Colonic mucosa (tissue), 4 donors: ENCODE measurements at regions not wholly inside any gene's neighbourhood (a gene's known extent, or its start where the extent isn't known, plus 50 kb on each side); places are given as distances from the start of the nearest gene placed in this dataset.

Source experiments
- DNase-seq: peaks from one replicate; pipeline ENCODE4 v3.0.0-alpha.2; 2020
- H3K27ac ChIP-seq: fragments of 200-600 bp; one replicate; pipeline ENCODE4 v1.8.0; 2021
- H3K27me3 ChIP-seq: fragments of 200-600 bp; one replicate; pipeline ENCODE4 v1.8.0; 2021
- H3K36me3 ChIP-seq: fragments of 200-600 bp; one replicate; pipeline ENCODE4 v1.8.0; 2021
- H3K4me1 ChIP-seq: fragments of 200-600 bp; one replicate; pipeline ENCODE4 v1.8.0; 2021; ENCODE audit warnings: mild to moderate bottlenecking
- H3K4me3 ChIP-seq: fragments of 200-600 bp; one replicate; pipeline ENCODE4 v1.8.0; 2021
- H3K9ac ChIP-seq, 2 donors: one replicate each; pipeline ENCODE4 v1.7.0; 2013; ENCODE audit warnings: control low read depth in 2 of 2, low read depth in 2 of 2, low read length in 2 of 2
- H3K9me3 ChIP-seq: fragments of 200-600 bp; one replicate; pipeline ENCODE4 v1.8.0; 2021
- intact Hi-C: fragments of 100-400 bp; cut with DNase I; formaldehyde crosslinking; loops from one replicate; pipeline ENCODE4 v1.14.1; 2022
- TF ChIP-seq, protein P1 (sequence below): fragments of 200-600 bp; IDR thresholded peaks from one replicate; pipeline ENCODE4 v1.8.0; 2022; ENCODE audit warnings: antibody characterized with exemption, mild to moderate bottlenecking
- donor health status: healthy.
- donor health status: DM: no; HTN: no; CAD: no.
- donor health status: DM: no; HTN: no; CAD: no.

- Histone ChIP-seq H3K27ac (no peak overlapping the region), H3K4me1 (no peaks in the 10 kb centered on the region), H3K36me3 (no peaks in the 10 kb centered on the region), H3K9ac (no peak overlapping the region), H3K9me3 (no peaks in the 10 kb centered on the region), H3K4me3 (no peak overlapping the region), H3K27me3 (no peaks in the 10 kb centered on the region)
- DNase-seq = no peak
- intact Hi-C loops = no loop called here
- TF ChIP-seq, protein P1, sequence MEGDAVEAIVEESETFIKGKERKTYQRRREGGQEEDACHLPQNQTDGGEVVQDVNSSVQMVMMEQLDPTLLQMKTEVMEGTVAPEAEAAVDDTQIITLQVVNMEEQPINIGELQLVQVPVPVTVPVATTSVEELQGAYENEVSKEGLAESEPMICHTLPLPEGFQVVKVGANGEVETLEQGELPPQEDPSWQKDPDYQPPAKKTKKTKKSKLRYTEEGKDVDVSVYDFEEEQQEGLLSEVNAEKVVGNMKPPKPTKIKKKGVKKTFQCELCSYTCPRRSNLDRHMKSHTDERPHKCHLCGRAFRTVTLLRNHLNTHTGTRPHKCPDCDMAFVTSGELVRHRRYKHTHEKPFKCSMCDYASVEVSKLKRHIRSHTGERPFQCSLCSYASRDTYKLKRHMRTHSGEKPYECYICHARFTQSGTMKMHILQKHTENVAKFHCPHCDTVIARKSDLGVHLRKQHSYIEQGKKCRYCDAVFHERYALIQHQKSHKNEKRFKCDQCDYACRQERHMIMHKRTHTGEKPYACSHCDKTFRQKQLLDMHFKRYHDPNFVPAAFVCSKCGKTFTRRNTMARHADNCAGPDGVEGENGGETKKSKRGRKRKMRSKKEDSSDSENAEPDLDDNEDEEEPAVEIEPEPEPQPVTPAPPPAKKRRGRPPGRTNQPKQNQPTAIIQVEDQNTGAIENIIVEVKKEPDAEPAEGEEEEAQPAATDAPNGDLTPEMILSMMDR = no peak
Measured at GRCh38 chr2:122414902-122415301, 659.5 kb downstream of the TSN start.

- intact Hi-C loops = no loop called here
- no peak overlapping the region for H3K9ac ChIP-seq
- no peaks in the 10 kb centered on the region for H3K27me3 ChIP-seq
- no peak overlapping the region for H3K4me3 ChIP-seq
- no peak for DNase-seq
- H3K9me3 ChIP-seq = no peaks in the 10 kb centered on the region
- no peak overlapping the region for H3K27ac ChIP-seq
- TF ChIP-seq, protein P1 = no peak
- no peaks in the 10 kb centered on the region for H3K36me3 ChIP-seq
- H3K4me1 ChIP-seq = no peaks in the 10 kb centered on the region
Measured at GRCh38 chr2:122417114-122417513, 661.7 kb downstream of the TSN start.

- H3K4me3 ChIP-seq = no peak overlapping the region
- intact Hi-C loops = no loop called here
- H3K9me3 ChIP-seq = no peaks in the 10 kb centered on the region
- H3K36me3 ChIP-seq = no peaks in the 10 kb centered on the region
- H3K27me3 ChIP-seq = no peaks in the 10 kb centered on the region
- TF ChIP-seq, protein P1 = no peak
- no peaks in the 10 kb centered on the region for H3K4me1 ChIP-seq
- H3K9ac ChIP-seq = no peak overlapping the region
- no peak for DNase-seq
- H3K27ac ChIP-seq = no peak overlapping the region
Measured at GRCh38 chr2:122421775-122422174, 666.3 kb downstream of the TSN start.

- H3K9ac ChIP-seq = no peak overlapping the region
- H3K27ac ChIP-seq = no peak overlapping the region
- no peaks in the 10 kb centered on the region for H3K4me1 ChIP-seq
- H3K4me3 ChIP-seq = no peak overlapping the region
- no peaks in the 10 kb centered on the region for H3K9me3 ChIP-seq
- no peak for DNase-seq
- TF ChIP-seq, protein P1 = no peak
- intact Hi-C loops = no loop called here
- no peaks in the 10 kb centered on the region for H3K36me3 ChIP-seq
- H3K27me3 ChIP-seq = no peaks in the 10 kb centered on the region
Measured at GRCh38 chr2:122422384-122422991, 667.0 kb downstream of the TSN start.

DNA sequence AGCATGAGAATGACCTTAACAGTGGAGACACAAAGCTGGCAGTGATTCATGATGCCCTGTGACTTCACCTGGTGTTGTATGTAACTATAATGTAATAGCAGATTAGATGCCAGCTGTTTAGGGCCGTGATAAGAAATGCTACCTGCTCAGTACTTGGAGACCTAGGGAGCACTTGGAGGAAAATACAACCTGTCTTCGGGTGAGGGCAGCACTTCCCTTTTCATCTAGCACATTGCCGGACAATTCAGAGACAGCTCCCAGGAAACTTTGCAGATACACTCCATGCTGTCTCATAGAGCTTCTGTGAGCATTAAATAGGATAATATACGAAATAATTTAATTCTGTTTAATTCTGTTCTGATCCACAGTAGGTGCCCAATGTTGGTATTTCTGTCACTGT lies 668.5 kb downstream of the TSN start:
- intact Hi-C loops = no loop called here
- Histone ChIP-seq H3K4me3 (no peak overlapping the region), H3K9ac (no peak overlapping the region), H3K27me3 (no peaks in the 10 kb centered on the region), H3K9me3 (no peaks in the 10 kb centered on the region), H3K36me3 (no peaks in the 10 kb centered on the region), H3K27ac (no peak overlapping the region), H3K4me1 (no peaks in the 10 kb centered on the region)
- TF ChIP-seq, protein P1 = no peak
- DNase-seq = no peak
